ENCODE measurements at regions not wholly inside any gene's neighbourhood (a gene's known extent, or its start where the extent isn't known, plus 50 kb on each side); places are given as distances from the start of the nearest gene placed in this dataset.

DNA sequence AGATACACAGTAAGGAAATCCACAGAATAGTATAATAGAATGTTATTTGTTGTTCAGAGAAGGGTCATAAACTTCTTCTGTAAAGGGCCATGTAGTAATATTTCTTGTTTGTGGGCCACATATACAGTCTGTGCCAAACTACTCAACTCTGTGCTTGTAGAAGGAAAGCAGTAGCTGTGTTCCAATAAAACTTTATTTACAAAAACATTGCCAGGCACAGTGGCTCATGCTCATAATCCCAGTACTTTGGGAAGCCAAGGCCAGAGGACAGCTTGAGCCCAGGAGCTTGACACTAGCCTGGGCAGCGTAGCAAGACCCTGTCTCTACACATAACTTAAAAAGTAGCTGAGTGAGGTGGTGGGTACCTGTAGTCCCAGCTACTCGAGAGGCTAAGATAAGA, 612.8 kb upstream of the PSMD7 start:
- DNase-seq (no peak), ATAC-seq (no peak)
- no peak for TF ChIP-seq CTCF (IDR thresholded peaks at IDR 0.05)
- Histone ChIP-seq H3K27ac (no peak overlapping the region), H3K4me3 (no peak overlapping the region), H3K9me3 (no peaks in the 10 kb centered on the region), H3K4me1 (no peaks in the 10 kb centered on the region), H3K36me3 (ENCODE audit: insufficient read depth in 1 of 2, low read depth in 1 of 2) (no peaks in the 10 kb centered on the region), H3K27me3 (ENCODE audit: insufficient read depth in 3 of 3, low read length in 2 of 3) (no peaks in the 10 kb centered on the region)
- intact Hi-C loops (cut with DNase I): no loop called here
- WGBS, 3 donors: 94 to 100% (median 96%) methylated on average over 2 of the region's 2 CpGs

DNA sequence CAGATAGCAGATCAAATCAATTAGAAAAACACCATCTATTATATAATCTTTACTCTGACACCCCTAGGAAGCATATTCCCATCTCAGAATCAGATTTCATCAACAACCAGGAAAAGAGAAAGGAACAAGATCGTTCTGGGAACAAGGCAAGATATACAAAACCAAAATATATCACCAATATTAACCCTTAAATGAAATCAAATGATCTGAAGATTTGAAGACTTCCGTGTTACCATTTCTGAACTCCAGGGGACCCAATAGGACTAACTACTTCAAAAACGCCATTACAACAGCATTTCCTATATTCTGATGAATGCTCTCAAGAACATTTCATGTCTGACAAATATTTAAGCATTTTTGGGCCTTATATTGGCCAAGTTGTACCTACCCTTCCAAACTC, 624.2 kb upstream of the ZFHX3 start:
- Histone ChIP-seq H3K36me3 (ENCODE audit: insufficient read depth in 1 of 2, low read depth in 1 of 2) (no peaks in the 10 kb centered on the region), H3K27me3 (ENCODE audit: insufficient read depth in 3 of 3, low read length in 2 of 3) (peaks cover 0 to 2% (median 2%) of the 10 kb centered on the region in 3 donors), H3K27ac (no peak overlapping the region), H3K4me3 (no peak overlapping the region), H3K4me1 (no peaks in the 10 kb centered on the region), H3K9me3 (peaks cover 6% of the 10 kb centered on the region)
- DNase-seq: no peak
- no peak for ATAC-seq
- intact Hi-C loops (cut with DNase I): no loop called here
- TF ChIP-seq CTCF (IDR thresholded peaks at IDR 0.05): no peak
- WGBS, 3 donors: 62 to 65% (median 64%) methylated on average over 3 of the region's 3 CpGs

- H3K27ac ChIP-seq: no peak overlapping the region
- intact Hi-C loops (cut with DNase I): no loop called here
- ATAC-seq: no peak
- no peak for DNase-seq
- no peaks in the 10 kb centered on the region for H3K4me1 ChIP-seq
- no peak for TF ChIP-seq CTCF (IDR thresholded peaks at IDR 0.05)
- no peak overlapping the region for H3K4me3 ChIP-seq
- 35 to 43% (median 38%) methylated on average over 11 of the region's 11 CpGs for WGBS, 3 donors
- no peaks in the 10 kb centered on the region for H3K36me3 ChIP-seq (ENCODE audit: insufficient read depth in 1 of 2, low read depth in 1 of 2)
- H3K27me3 ChIP-seq (ENCODE audit: insufficient read depth in 3 of 3, low read length in 2 of 3): peaks cover 0 to 2% (median 2%) of the 10 kb centered on the region in 3 donors
- H3K9me3 ChIP-seq: peaks cover 3% of the 10 kb centered on the region
Measured at GRCh38 chr16:73670836-73671820, 623.2 kb upstream of the ZFHX3 start.

GRCh38 chr16:73669535-73670274, 621.8 kb upstream of the ZFHX3 start:
- DNase-seq (no peak), ATAC-seq (no peak)
- intact Hi-C loops (cut with DNase I): no loop called here
- Histone ChIP-seq H3K27ac (no peak overlapping the region), H3K9me3 (no peaks in the 10 kb centered on the region), H3K36me3 (ENCODE audit: insufficient read depth in 1 of 2, low read depth in 1 of 2) (no peaks in the 10 kb centered on the region), H3K4me1 (no peaks in the 10 kb centered on the region), H3K4me3 (no peak overlapping the region), H3K27me3 (ENCODE audit: insufficient read depth in 3 of 3, low read length in 2 of 3) (peaks cover 0 to 2% (median 0%) of the 10 kb centered on the region in 3 donors)
- WGBS, 3 donors: 25 to 34% (median 34%) methylated on average over 4 of the region's 4 CpGs
- TF ChIP-seq CTCF (IDR thresholded peaks at IDR 0.05): no peak

Data from psoas muscle (tissue), 7 donors.